Endothelial cell (in vitro differentiated cells): ENCODE measurements at regions not wholly inside any gene's neighbourhood (a gene's known extent, or its start where the extent isn't known, plus 50 kb on each side); places are given as distances from the start of the nearest gene placed in this dataset.
A peak's percentile ranks its signal among the peaks of the same experiment; 100 is the strongest.

Experiments used
- DNase-seq: peaks from one replicate; pipeline ENCODE4 v3.0.0; 2021; ENCODE audit warnings: low spot score
- H3K27ac Mint-ChIP-seq: one replicate; pipeline ENCODE4 v1.8.0; 2021; ENCODE audit warnings: mixed read lengths, inconsistent platforms; ENCODE audit not compliant: unreplicated experiment
- H3K27me3 Mint-ChIP-seq: one replicate; pipeline ENCODE4 v1.8.0; 2021; ENCODE audit warnings: mild to moderate bottlenecking, moderate library complexity, mixed read lengths, inconsistent platforms; ENCODE audit not compliant: unreplicated experiment
- H3K36me3 Mint-ChIP-seq: one replicate; pipeline ENCODE4 v1.8.0; 2021; ENCODE audit warnings: mild to moderate bottlenecking, low read depth, mixed read lengths, inconsistent platforms; ENCODE audit not compliant: unreplicated experiment
- H3K4me1 Mint-ChIP-seq: one replicate; pipeline ENCODE4 v1.8.0; 2021; ENCODE audit warnings: mild to moderate bottlenecking, mixed read lengths, inconsistent platforms; ENCODE audit not compliant: unreplicated experiment
- H3K4me3 Mint-ChIP-seq: one replicate; pipeline ENCODE4 v1.8.0; 2021; ENCODE audit warnings: mild to moderate bottlenecking, mixed read lengths, inconsistent platforms; ENCODE audit not compliant: unreplicated experiment
- H3K9me3 Mint-ChIP-seq: one replicate; pipeline ENCODE4 v1.8.0; 2021; ENCODE audit warnings: mixed read lengths, inconsistent platforms; ENCODE audit not compliant: unreplicated experiment
- CTCF ChIP-seq: fragments of 200-600 bp; sonication (generic); IDR thresholded peaks from one replicate; pipeline ENCODE4 v1.5.0; 2021; ENCODE audit warnings: antibody characterized with exemption; ENCODE audit not compliant: unreplicated experiment

GRCh38 chr12:111275308-111275707 lies 93.6 kb downstream of the PHETA1 start:
- Mint-ChIP-seq H3K27ac (no peak overlapping the region), H3K4me3 (no peak overlapping the region), H3K27me3 (peaks cover 1% of the 10 kb centered on the region), H3K4me1 (no peaks in the 10 kb centered on the region), H3K36me3 (peaks cover 4% of the 10 kb centered on the region), H3K9me3 (no peaks in the 10 kb centered on the region)
- DNase-seq = no peak
- TF ChIP-seq CTCF = no peak

- DNase-seq = no peak
- Mint-ChIP-seq H3K4me3 (no peak overlapping the region), H3K27me3 (peaks cover 1% of the 10 kb centered on the region), H3K27ac (no peak overlapping the region), H3K9me3 (no peaks in the 10 kb centered on the region), H3K36me3 (peaks cover 4% of the 10 kb centered on the region), H3K4me1 (no peaks in the 10 kb centered on the region)
- peak; percentile 39 for TF ChIP-seq CTCF
Measured at GRCh38 chr12:111274777-111275176, 94.1 kb downstream of the PHETA1 start.

DNA sequence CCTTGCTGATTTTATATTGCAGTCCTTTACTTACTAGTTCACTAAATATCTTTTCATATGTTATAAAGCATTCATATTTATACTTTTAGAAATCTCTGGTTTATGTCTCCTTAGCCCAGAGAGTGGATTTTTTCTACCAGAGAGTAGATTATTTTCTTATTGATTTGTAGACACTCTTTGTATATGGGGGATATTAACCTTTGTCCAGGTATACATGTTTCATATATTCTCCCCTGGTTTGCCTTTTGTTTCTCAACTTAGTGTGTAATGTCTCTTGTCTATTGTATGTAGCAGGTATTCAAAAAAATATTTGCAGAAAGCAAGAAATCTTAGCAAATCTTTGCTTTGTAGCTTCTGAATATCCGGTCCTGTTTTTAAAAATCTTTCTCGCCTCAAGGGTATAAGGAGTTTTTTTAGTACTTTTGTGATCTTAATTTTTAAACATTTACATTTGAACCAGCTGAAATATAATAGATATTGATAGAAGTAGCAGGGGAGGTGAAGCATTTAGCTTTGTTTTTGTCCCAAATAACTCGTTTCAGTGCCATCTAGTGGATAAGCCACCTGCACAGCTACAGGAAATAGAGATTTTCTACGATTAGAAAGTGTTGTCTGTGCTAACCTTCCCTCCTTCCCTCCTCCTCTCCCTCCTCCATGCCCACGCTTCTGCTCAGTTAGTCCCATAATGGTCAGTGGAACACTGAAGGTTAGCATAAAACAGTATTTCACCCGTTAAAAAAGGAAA lies 97.0 kb downstream of the PHETA1 start:
- H3K4me1 Mint-ChIP-seq = no peaks in the 10 kb centered on the region
- H3K27me3 Mint-ChIP-seq = peaks cover 1% of the 10 kb centered on the region
- H3K4me3 Mint-ChIP-seq = no peak overlapping the region

DNA sequence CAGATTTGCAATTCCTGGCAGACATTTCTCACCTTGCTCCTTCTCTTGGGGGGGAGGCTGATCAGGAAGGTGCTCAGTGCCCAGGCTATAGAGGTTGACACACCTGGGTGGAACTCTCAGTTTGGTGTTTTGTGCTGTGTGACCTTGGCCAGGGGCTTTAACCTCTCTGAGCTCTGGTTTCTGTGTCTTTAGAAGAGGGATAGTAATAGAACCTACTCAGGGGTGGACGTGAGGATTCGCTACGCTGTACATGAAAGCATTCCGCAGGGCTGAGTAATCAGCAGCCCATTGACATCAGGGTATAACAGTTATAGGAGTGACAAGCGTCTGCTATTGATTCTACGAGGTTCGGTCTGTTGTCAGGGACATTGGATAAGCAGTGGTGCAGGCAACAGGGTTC lies 98.1 kb downstream of the PHETA1 start:
- Mint-ChIP-seq H3K27me3 (peaks cover 1% of the 10 kb centered on the region), H3K4me1 (no peaks in the 10 kb centered on the region), H3K36me3 (no peaks in the 10 kb centered on the region), H3K27ac (no peak overlapping the region), H3K4me3 (no peak overlapping the region), H3K9me3 (no peaks in the 10 kb centered on the region)
- no peak for DNase-seq
- TF ChIP-seq CTCF = no peak

More for the DNA sequence above, 97.0 kb downstream of the PHETA1 start:
- Mint-ChIP-seq H3K27ac (no peak overlapping the region), H3K9me3 (no peaks in the 10 kb centered on the region), H3K36me3 (no peaks in the 10 kb centered on the region)
- DNase-seq = no peak
- TF ChIP-seq CTCF = no peak

- no peak for TF ChIP-seq CTCF
- Mint-ChIP-seq H3K4me1 (no peaks in the 10 kb centered on the region), H3K27me3 (peaks cover 1% of the 10 kb centered on the region), H3K27ac (no peak overlapping the region), H3K9me3 (no peaks in the 10 kb centered on the region), H3K4me3 (no peak overlapping the region), H3K36me3 (no peaks in the 10 kb centered on the region)
- no peak for DNase-seq
Measured at GRCh38 chr12:111270239-111270638, 98.7 kb downstream of the PHETA1 start.
